Activated CD4-positive, alpha-beta T cell treated with anti-CD3 and anti-CD28 coated beads, Interleukin-2, amount 10 ng/mL, durations not matched to agents 24 days and 14 days (primary cell): ENCODE measurements at regions not wholly inside any gene's neighbourhood (a gene's known extent, or its start where the extent isn't known, plus 50 kb on each side); places are given as distances from the start of the nearest gene placed in this dataset.
"Not testable (repeated sequence)": the region's sequence is repeated elsewhere in the genome, so short reads cannot be mapped to it uniquely, and the experiment has no call there.

Experiments used
- DNase-seq: peaks from one replicate; pipeline ENCODE4 v3.0.0; 2022
- H3K27ac Mint-ChIP-seq: one replicate; pipeline ENCODE4 v1.8.0; 2022; ENCODE audit warnings: mild to moderate bottlenecking, mixed read lengths
- H3K27me3 Mint-ChIP-seq: one replicate; pipeline ENCODE4 v1.8.0; 2022; ENCODE audit warnings: mixed read lengths
- H3K36me3 Mint-ChIP-seq: one replicate; pipeline ENCODE4 v1.8.0; 2022; ENCODE audit warnings: low read depth, mild to moderate bottlenecking, mixed read lengths
- H3K4me1 Mint-ChIP-seq: one replicate; pipeline ENCODE4 v1.8.0; 2021; ENCODE audit warnings: mixed read lengths
- H3K4me3 Mint-ChIP-seq: one replicate; pipeline ENCODE4 v1.8.0; 2022; ENCODE audit warnings: mild to moderate bottlenecking, moderate library complexity, mixed read lengths
- H3K9me3 Mint-ChIP-seq: one replicate; pipeline ENCODE4 v1.8.0; 2021; ENCODE audit warnings: mixed read lengths
- intact Hi-C: fragments of 100-400 bp; cut with micrococcal nuclease; formaldehyde crosslinking; loops from one replicate; pipeline ENCODE4 v1.15.1; 2023

GRCh38 chr6:10134185-10134584 is 280.7 kb downstream of the TFAP2A start:
- intact Hi-C loops, H3K4me1 Mint-ChIP-seq, H3K27ac Mint-ChIP-seq, H3K9me3 Mint-ChIP-seq, DNase-seq, H3K4me3 Mint-ChIP-seq, H3K27me3 Mint-ChIP-seq, H3K36me3 Mint-ChIP-seq: not testable (repeated sequence)

DNA sequence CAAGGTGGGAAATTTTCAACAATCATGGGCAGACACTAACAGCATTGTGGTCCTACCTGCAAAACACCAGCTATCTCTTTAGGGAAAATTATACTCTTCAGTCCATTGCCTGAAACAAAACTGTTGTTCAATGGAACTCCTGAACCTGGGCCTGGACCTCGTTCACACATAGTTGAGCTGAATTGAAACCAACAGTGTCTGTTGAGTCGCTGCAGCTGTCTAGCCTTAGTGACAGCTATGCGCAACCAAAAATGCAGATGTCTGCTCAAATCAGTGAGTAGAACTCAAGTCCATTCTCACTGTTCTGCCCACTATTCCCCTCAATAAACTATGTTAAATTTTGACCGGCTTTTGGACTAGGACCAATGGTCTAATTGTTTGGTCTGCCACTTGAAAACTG is 286.2 kb downstream of the TFAP2A start:
- Mint-ChIP-seq H3K4me1 (no peaks in the 10 kb centered on the region), H3K27ac (no peak overlapping the region), H3K9me3 (peaks cover 3% of the 10 kb centered on the region), H3K36me3 (no peaks in the 10 kb centered on the region), H3K4me3 (no peak overlapping the region), H3K27me3 (no peaks in the 10 kb centered on the region)
- intact Hi-C loops: no loop called here
- no peak for DNase-seq

GRCh38 chr6:10122164-10122563 is 292.7 kb downstream of the TFAP2A start:
- Mint-ChIP-seq H3K9me3 (peaks cover 3% of the 10 kb centered on the region), H3K4me3 (no peak overlapping the region), H3K36me3 (no peaks in the 10 kb centered on the region), H3K4me1 (no peaks in the 10 kb centered on the region), H3K27me3 (no peaks in the 10 kb centered on the region), H3K27ac (no peak overlapping the region)
- intact Hi-C loops: no loop called here
- no peak for DNase-seq

DNA sequence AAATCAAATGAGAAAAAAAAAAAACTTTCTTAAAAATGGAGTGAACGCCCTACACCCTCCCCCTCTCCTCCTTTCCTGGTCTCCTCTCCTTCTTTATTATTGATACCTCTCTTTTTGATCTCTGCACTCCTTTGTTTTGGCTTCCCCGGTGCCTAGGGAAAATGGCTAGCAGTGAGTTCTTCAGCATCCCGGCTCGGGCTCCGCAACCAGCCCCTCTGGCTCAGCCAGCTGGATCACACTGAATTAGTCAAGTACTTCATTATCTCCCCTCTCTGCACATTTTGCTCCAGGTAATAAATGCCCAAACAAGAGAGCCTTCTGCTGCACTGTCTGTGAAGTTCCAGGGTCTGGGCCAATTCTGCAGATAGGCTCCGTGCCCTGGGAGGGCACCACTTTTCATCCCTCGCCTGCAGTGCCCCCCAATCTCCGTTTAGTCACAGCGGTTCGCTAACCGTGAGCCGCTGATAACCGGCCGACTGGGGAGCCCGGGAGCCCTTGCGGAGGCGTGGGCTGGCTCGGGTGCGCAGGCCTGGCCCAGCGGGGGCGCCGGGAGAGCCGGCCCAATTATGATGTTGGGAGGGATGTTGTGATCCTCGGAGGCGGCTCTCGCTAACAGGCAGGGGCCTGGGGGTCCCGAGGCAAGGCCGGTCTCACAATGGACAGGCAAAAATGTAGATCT is 301.9 kb downstream of the TFAP2A start:
- Mint-ChIP-seq H3K36me3 (no peaks in the 10 kb centered on the region), H3K4me3 (no peak overlapping the region), H3K27ac (no peak overlapping the region), H3K4me1 (no peaks in the 10 kb centered on the region), H3K27me3 (peaks cover 10% of the 10 kb centered on the region), H3K9me3 (no peaks in the 10 kb centered on the region)
- intact Hi-C loops: no loop called here
- DNase-seq: no peak

DNA sequence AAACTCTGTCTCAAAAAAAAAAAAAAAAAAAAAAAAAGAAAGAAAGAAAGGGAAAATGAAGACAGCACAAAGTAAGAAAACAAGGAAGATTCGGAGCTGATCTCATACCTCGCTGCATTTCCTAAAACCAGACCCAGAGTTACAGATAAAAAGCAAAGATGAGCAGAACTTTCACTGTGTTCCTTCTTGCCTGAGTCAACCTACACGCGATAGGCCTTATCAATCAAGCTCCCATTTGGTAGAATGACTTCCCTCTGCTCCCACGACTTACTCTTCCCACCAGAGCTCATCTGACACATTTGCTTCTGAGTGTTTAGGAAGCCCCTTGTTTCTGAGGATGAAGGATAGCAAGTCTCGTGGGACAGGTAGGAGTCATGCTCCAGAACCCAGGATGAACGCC is 302.9 kb downstream of the TFAP2A start:
- Mint-ChIP-seq H3K27ac (no peak overlapping the region), H3K36me3 (no peaks in the 10 kb centered on the region), H3K4me3 (no peak overlapping the region), H3K9me3 (no peaks in the 10 kb centered on the region), H3K4me1 (no peaks in the 10 kb centered on the region), H3K27me3 (peaks cover 10% of the 10 kb centered on the region)
- no peak for DNase-seq
- intact Hi-C loops: no loop called here

DNA sequence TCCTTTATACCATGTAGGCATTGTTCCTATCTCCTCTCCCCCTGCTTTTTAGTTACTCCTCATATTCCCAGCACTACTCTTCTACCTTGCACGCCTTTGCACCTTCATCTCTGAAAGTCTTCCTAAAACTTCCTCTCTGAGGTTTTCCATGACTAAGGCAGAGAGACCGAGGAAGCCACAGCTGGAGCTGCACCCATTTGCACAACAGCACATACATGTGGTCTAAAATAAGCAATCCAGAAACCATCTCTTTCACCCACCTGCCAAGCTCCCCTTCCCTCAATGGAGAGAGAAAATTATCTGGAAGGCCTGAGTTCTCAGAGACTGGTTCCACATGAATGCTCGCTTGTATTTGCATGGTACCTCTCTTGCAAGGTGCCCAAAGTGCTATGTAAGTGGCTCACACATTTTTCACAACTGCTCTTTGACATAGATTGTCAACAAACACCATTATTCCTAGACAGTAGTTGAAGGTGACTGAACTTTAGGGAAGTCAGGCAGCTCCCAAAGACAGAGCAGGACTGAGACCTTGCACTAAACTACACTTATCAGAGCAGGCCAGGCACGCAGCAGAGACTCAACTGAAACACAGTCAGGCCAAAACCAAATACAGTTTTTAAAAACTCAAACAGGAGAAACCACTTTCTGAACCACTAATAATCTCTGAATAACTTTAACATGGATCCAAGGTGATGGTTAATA is 313.2 kb downstream of the TFAP2A start:
- H3K9me3 Mint-ChIP-seq: no peaks in the 10 kb centered on the region
- DNase-seq: no peak

GRCh38 chr6:10099529-10100140 is 315.2 kb downstream of the TFAP2A start:
- H3K4me1 Mint-ChIP-seq: no peaks in the 10 kb centered on the region
- H3K9me3 Mint-ChIP-seq: no peaks in the 10 kb centered on the region
- no peak overlapping the region for H3K27ac Mint-ChIP-seq
- peaks cover 3% of the 10 kb centered on the region for H3K27me3 Mint-ChIP-seq
- no peak for DNase-seq
- intact Hi-C loops: no loop called here
- no peaks in the 10 kb centered on the region for H3K36me3 Mint-ChIP-seq
- no peak overlapping the region for H3K4me3 Mint-ChIP-seq

More for the DNA sequence above, 313.2 kb downstream of the TFAP2A start:
- Mint-ChIP-seq H3K27ac (no peak overlapping the region), H3K4me3 (no peak overlapping the region), H3K4me1 (no peaks in the 10 kb centered on the region), H3K36me3 (no peaks in the 10 kb centered on the region), H3K27me3 (peaks cover 3% of the 10 kb centered on the region)
- intact Hi-C loops: no loop called here

DNA sequence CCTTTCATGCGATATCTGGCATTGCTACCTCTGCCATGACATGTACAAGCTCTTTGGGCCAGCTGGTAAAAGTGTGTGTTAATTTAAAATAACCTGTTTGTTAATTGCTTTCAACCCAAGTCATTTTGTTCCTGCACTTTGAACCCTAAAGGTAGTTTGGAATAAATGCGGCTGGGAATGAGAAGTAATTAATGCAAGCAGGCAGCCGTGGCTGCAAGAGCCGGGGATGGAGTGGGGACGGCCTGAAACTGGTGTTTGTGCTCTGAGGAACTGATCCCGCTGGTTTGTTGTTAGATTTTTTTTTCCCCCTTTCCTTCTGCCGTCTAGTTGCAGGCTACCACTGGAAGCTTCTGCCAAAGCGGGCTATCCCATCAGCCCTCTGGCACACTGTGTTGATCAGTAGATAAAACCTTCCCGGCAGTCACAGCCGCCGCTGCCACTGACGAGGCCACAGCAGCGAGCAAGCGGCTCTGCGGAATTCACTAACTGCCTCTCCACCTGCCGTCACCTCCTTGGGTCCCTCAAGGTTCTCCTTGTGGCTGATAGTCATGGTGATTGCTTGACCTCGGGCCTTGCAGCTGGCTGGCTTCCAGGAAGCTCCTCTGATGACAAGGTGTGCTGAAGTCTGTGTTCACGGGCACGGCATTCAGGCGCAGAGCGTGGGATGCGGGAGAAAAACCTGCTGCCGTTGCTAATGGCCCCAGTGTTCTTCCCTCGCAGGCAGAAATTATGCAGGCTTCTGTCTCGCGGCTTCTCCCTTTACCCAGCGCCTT is 315.9 kb downstream of the TFAP2A start:
- Mint-ChIP-seq H3K27ac (no peak overlapping the region), H3K4me1 (no peaks in the 10 kb centered on the region), H3K4me3 (no peak overlapping the region), H3K27me3 (peaks cover 3% of the 10 kb centered on the region), H3K36me3 (no peaks in the 10 kb centered on the region), H3K9me3 (peaks cover 3% of the 10 kb centered on the region)
- intact Hi-C loops: no loop called here
- no peak for DNase-seq

DNA sequence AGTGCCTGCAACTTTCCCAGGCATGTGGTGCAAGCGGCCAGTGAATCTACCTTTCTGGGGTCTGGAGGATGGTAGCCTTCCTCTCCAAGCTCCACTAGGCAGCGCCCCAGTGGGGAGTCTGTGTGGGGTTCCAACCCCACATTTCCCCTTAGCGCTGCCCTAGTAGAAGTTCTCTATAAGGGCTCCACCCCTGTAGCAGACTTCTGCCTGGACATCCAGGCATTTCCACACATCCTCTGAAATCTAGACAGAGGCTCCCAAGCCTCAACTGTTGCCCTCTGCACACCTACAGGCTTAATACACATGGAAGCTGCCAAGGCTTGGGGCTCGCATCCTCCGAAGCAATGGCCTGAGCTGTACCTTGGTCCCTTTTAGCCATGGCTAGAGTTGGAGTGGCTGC is 321.6 kb downstream of the TFAP2A start:
- no peak overlapping the region for H3K4me3 Mint-ChIP-seq
- no peaks in the 10 kb centered on the region for H3K36me3 Mint-ChIP-seq
- no peaks in the 10 kb centered on the region for H3K27me3 Mint-ChIP-seq
- H3K9me3 Mint-ChIP-seq: peaks cover 5% of the 10 kb centered on the region
- intact Hi-C loops: no loop called here
- no peak for DNase-seq
- no peaks in the 10 kb centered on the region for H3K4me1 Mint-ChIP-seq
- H3K27ac Mint-ChIP-seq: no peak overlapping the region

- Mint-ChIP-seq H3K36me3 (no peaks in the 10 kb centered on the region), H3K27me3 (no peaks in the 10 kb centered on the region), H3K27ac (no peak overlapping the region), H3K4me3 (no peak overlapping the region), H3K4me1 (no peaks in the 10 kb centered on the region), H3K9me3 (no peaks in the 10 kb centered on the region)
- DNase-seq: no peak
- intact Hi-C loops: no loop called here
Measured at GRCh38 chr6:10084111-10084986, 330.5 kb downstream of the TFAP2A start.

DNA sequence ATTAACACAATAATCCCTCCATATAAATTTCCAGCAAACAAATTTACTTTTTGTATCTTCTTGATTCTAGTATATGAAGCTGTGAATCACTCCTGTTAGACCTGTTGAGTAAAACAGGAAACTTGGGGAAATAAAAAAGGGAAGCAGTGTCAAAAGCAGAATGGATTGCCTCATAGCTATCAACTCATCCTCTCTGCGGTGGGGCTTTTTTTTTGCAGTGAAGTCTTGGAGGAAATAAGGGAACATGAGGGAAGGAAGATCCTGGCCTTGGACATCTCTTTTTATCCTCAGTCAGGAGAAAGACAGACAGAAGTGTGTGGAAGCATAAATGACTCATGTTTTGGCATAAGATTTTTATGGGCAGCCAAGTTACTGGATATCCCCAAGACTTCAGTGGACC is 332.5 kb downstream of the TFAP2A start:
- Mint-ChIP-seq H3K27ac (no peak overlapping the region), H3K9me3 (no peaks in the 10 kb centered on the region), H3K4me1 (no peaks in the 10 kb centered on the region), H3K36me3 (no peaks in the 10 kb centered on the region), H3K27me3 (no peaks in the 10 kb centered on the region), H3K4me3 (no peak overlapping the region)
- DNase-seq: no peak
- intact Hi-C loops: no loop called here

GRCh38 chr6:10081957-10082356 is 332.9 kb downstream of the TFAP2A start:
- no peaks in the 10 kb centered on the region for H3K4me1 Mint-ChIP-seq
- H3K9me3 Mint-ChIP-seq: no peaks in the 10 kb centered on the region
- H3K27ac Mint-ChIP-seq: no peak overlapping the region
- no peaks in the 10 kb centered on the region for H3K27me3 Mint-ChIP-seq
- no peak for DNase-seq
- intact Hi-C loops: no loop called here
- H3K36me3 Mint-ChIP-seq: no peaks in the 10 kb centered on the region
- no peak overlapping the region for H3K4me3 Mint-ChIP-seq

DNA sequence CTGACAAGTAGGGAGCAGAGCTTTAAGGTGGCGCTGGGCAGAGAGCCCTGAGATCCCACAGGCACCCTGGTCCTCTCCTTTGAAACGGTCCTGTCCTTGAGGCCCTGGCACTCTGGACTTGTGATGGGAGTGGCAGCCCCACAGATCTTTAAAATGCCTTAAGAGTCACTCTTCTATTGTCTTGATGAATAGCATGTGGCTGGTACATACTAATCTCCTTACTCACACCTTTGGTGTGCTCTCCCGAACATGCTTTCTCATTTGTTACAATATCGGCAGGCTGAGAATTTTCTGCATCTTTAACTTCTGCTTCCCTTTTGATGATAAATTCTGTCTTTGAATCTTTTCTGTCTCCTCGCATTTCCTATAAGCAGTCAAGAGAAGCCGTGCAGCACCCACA is 333.8 kb downstream of the TFAP2A start:
- Mint-ChIP-seq H3K9me3 (no peaks in the 10 kb centered on the region), H3K27me3 (no peaks in the 10 kb centered on the region), H3K4me1 (no peaks in the 10 kb centered on the region), H3K27ac (no peak overlapping the region), H3K36me3 (no peaks in the 10 kb centered on the region), H3K4me3 (no peak overlapping the region)
- DNase-seq: no peak
- intact Hi-C loops: no loop called here
